Ishikawa (cell line): ENCODE measurements at regions not wholly inside any gene's neighbourhood (a gene's known extent, or its start where the extent isn't known, plus 50 kb on each side); places are given as distances from the start of the nearest gene placed in this dataset.

Source experiments
- CEBPB ChIP-seq: IDR thresholded peaks from 2 replicates; pipeline ENCODE4 v1.6.1; 2012
- CREB1 ChIP-seq: IDR thresholded peaks from 2 replicates; pipeline ENCODE4 v1.6.1; 2012; ENCODE audit warnings: low read depth
- EGR1 ChIP-seq: IDR thresholded peaks from 2 replicates; pipeline ENCODE4 v1.6.1; 2012
- EP300 ChIP-seq: IDR thresholded peaks from 2 replicates; pipeline ENCODE4 v1.6.1; 2012; ENCODE audit warnings: borderline replicate concordance
- FOXM1 ChIP-seq: IDR thresholded peaks from 2 replicates; pipeline ENCODE4 v1.6.1; 2012; ENCODE audit warnings: low read depth, borderline replicate concordance
- NFIC ChIP-seq: IDR thresholded peaks from 2 replicates; pipeline ENCODE4 v1.6.1; 2012
- RAD21 ChIP-seq: IDR thresholded peaks from 2 replicates; pipeline ENCODE4 v1.6.1; 2012; ENCODE audit warnings: low read depth
- TAF1 ChIP-seq: IDR thresholded peaks from 2 replicates; pipeline ENCODE4 v1.6.1; 2012; ENCODE audit warnings: low read depth, mild to moderate bottlenecking
- TCF12 ChIP-seq: IDR thresholded peaks from 2 replicates; pipeline ENCODE4 v1.6.1; 2012; ENCODE audit warnings: low read depth
- TEAD4 ChIP-seq: IDR thresholded peaks from 2 replicates; pipeline ENCODE4 v1.6.1; 2012
- YY1 ChIP-seq: IDR thresholded peaks from 2 replicates; pipeline ENCODE4 v1.6.1; 2012; ENCODE audit warnings: low read depth
- TF ChIP-seq, protein P1 (sequence below): IDR thresholded peaks from 2 replicates; pipeline ENCODE4 v1.6.1; 2012
- TF ChIP-seq, protein P2 (sequence below): IDR thresholded peaks from 2 replicates; pipeline ENCODE4 v1.6.1; 2012
- TF ChIP-seq, protein P3 (sequence below): IDR thresholded peaks from 2 replicates; pipeline ENCODE4 v1.6.1; 2012; ENCODE audit warnings: low read depth, mild to moderate bottlenecking

DNA sequence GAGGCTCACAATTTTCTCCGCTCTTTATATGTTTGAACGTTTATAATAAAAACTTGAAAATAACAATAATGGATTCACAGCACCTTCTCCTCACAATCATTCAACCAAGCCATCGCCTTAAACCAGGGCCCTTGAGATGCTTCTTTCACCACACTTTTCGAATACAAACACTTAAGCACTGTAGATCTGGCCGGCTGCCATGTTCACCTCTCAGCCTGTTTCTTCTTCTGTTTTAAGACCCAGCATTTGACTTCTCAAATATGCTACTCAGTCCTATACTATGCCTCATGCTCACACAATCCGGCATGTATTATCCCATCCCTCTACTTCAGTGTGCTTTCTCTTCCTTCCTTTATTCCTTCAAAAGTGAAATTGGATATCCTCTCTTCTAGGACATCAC, 280.6 kb downstream of the TFEC start:
- TF ChIP-seq EP300 (no peak), TCF12 (no peak), NFIC (no peak), EGR1 (no peak), TAF1 (no peak), YY1 (no peak), RAD21 (no peak), TEAD4 (no peak), CEBPB (no peak), FOXM1 (no peak), CREB1 (no peak)
- TF ChIP-seq, protein P1, sequence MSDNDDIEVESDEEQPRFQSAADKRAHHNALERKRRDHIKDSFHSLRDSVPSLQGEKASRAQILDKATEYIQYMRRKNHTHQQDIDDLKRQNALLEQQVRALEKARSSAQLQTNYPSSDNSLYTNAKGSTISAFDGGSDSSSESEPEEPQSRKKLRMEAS: no peak
- TF ChIP-seq, protein P2, sequence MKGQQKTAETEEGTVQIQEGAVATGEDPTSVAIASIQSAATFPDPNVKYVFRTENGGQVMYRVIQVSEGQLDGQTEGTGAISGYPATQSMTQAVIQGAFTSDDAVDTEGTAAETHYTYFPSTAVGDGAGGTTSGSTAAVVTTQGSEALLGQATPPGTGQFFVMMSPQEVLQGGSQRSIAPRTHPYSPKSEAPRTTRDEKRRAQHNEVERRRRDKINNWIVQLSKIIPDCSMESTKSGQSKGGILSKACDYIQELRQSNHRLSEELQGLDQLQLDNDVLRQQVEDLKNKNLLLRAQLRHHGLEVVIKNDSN: no peak
- TF ChIP-seq, protein P3, sequence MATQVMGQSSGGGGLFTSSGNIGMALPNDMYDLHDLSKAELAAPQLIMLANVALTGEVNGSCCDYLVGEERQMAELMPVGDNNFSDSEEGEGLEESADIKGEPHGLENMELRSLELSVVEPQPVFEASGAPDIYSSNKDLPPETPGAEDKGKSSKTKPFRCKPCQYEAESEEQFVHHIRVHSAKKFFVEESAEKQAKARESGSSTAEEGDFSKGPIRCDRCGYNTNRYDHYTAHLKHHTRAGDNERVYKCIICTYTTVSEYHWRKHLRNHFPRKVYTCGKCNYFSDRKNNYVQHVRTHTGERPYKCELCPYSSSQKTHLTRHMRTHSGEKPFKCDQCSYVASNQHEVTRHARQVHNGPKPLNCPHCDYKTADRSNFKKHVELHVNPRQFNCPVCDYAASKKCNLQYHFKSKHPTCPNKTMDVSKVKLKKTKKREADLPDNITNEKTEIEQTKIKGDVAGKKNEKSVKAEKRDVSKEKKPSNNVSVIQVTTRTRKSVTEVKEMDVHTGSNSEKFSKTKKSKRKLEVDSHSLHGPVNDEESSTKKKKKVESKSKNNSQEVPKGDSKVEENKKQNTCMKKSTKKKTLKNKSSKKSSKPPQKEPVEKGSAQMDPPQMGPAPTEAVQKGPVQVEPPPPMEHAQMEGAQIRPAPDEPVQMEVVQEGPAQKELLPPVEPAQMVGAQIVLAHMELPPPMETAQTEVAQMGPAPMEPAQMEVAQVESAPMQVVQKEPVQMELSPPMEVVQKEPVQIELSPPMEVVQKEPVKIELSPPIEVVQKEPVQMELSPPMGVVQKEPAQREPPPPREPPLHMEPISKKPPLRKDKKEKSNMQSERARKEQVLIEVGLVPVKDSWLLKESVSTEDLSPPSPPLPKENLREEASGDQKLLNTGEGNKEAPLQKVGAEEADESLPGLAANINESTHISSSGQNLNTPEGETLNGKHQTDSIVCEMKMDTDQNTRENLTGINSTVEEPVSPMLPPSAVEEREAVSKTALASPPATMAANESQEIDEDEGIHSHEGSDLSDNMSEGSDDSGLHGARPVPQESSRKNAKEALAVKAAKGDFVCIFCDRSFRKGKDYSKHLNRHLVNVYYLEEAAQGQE: no peak
